SK-N-SH (cell line): ENCODE measurements at regions not wholly inside any gene's neighbourhood (a gene's known extent, or its start where the extent isn't known, plus 50 kb on each side); places are given as distances from the start of the nearest gene placed in this dataset.

Experiments used
- EZH2phosphoT487 ChIP-seq: fragments of 200-600 bp; sonication (generic); IDR thresholded peaks from 2 replicates; pipeline ENCODE4 v1.6.1; 2017; ENCODE audit warnings: low read depth, mixed run types, mild to moderate bottlenecking, antibody characterized with exemption, moderate library complexity, borderline replicate concordance
- FOXJ3 ChIP-seq: sonication (generic); formaldehyde crosslinking; IDR thresholded peaks from 2 replicates; pipeline ENCODE4 v1.5.1; 2020; ENCODE audit warnings: mild to moderate bottlenecking, missing genetic modification reagents
- MXI1 ChIP-seq: IDR thresholded peaks from 2 replicates; pipeline ENCODE4 v1.6.1; 2012; ENCODE audit warnings: mild to moderate bottlenecking, low read depth, low read length, improper control_type of control experiment
- NRF1 ChIP-seq: IDR thresholded peaks from 2 replicates; pipeline ENCODE4 v1.6.1; 2012; ENCODE audit warnings: low read depth, mild to moderate bottlenecking, low read length
- POLR2AphosphoS5 ChIP-seq: IDR thresholded peaks from 2 replicates; pipeline ENCODE4 v1.6.1; 2012; ENCODE audit warnings: low read depth, low read length
- RAD21 ChIP-seq: IDR thresholded peaks from 2 replicates; pipeline ENCODE4 v1.6.1; 2012; ENCODE audit warnings: mild to moderate bottlenecking, low read length
- SIN3A ChIP-seq: IDR thresholded peaks from 2 replicates; pipeline ENCODE4 v1.6.1; 2012; ENCODE audit warnings: low read depth, mild to moderate bottlenecking, low read length, moderate library complexity, borderline replicate concordance
- TF ChIP-seq, protein P1 (sequence below): fragments of 200-600 bp; sonication (generic); IDR thresholded peaks from 2 replicates; pipeline ENCODE4 v1.6.1; 2017; ENCODE audit warnings: antibody characterized with exemption, mild to moderate bottlenecking, moderate library complexity

DNA sequence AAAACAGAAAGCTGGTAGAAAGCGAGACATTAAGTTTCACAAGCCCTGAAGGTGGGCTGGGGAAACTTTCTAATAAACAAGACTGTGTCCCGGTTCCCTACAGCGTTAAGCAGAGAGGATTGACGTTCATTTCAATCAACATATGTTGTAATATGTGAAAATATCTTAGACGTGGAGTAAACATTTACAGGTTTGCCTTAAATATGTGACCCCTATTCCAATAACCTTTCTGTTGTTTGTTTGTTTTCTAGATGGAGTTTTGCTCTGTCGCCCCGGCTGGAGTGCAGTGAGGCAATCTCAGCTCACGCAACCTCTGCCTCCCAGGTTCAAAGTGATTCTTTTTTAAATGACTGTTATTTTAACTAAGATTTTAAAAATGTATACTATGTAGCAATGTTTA lies 526.2 kb downstream of the SUCLA2 start:
- TF ChIP-seq, protein P1, sequence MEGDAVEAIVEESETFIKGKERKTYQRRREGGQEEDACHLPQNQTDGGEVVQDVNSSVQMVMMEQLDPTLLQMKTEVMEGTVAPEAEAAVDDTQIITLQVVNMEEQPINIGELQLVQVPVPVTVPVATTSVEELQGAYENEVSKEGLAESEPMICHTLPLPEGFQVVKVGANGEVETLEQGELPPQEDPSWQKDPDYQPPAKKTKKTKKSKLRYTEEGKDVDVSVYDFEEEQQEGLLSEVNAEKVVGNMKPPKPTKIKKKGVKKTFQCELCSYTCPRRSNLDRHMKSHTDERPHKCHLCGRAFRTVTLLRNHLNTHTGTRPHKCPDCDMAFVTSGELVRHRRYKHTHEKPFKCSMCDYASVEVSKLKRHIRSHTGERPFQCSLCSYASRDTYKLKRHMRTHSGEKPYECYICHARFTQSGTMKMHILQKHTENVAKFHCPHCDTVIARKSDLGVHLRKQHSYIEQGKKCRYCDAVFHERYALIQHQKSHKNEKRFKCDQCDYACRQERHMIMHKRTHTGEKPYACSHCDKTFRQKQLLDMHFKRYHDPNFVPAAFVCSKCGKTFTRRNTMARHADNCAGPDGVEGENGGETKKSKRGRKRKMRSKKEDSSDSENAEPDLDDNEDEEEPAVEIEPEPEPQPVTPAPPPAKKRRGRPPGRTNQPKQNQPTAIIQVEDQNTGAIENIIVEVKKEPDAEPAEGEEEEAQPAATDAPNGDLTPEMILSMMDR: no peak
- TF ChIP-seq EZH2phosphoT487 (no peak), SIN3A (no peak), NRF1 (no peak), RAD21 (no peak), POLR2AphosphoS5 (no peak), MXI1 (no peak), FOXJ3 (CRISPR knock-in tag) (no peak)
